HG02588 (cell line): ENCODE measurements at regions not wholly inside any gene's neighbourhood (a gene's known extent, or its start where the extent isn't known, plus 50 kb on each side); places are given as distances from the start of the nearest gene placed in this dataset.
A peak's percentile ranks its signal among the peaks of the same experiment; 100 is the strongest.

ENCODE experiments used
- ATAC-seq: cut with Tn5 transposase; IDR thresholded peaks from one replicate; pipeline ENCODE4 v1.9.1; 2021; ENCODE audit warnings: mild to moderate bottlenecking, moderate library complexity; ENCODE audit not compliant: unreplicated experiment

DNA sequence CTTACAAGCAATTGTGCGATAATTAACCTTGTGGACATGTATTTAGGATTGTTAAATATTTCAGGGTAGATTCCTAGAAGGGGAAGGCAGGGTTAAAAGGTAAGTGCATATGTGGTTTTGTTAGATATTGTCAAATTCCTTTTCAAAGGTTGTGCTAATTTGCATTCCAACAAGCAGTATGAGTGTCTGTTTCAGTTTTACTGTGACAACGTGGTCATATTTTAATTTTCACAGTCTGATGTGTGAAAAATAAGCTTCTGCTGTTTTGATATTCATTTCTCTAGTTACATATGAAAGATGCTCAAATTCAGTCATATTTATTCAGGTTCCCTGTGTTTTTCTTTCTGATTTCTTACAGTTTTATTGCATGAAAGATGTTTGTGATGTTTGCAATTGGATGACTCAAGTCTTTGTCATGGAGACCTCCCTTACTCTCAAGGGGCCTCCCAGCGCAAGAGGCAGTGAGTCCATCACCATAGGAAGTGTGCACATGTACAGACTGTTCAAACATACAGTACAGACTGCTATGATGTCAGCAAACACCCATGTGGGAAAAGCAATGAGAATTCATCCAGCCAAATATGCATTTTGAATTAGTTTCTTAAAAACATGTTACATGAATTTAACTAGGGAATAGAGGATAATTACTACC lies 310.8 kb downstream of the GALR1 start:
- peak; percentile 75 for ATAC-seq

DNA sequence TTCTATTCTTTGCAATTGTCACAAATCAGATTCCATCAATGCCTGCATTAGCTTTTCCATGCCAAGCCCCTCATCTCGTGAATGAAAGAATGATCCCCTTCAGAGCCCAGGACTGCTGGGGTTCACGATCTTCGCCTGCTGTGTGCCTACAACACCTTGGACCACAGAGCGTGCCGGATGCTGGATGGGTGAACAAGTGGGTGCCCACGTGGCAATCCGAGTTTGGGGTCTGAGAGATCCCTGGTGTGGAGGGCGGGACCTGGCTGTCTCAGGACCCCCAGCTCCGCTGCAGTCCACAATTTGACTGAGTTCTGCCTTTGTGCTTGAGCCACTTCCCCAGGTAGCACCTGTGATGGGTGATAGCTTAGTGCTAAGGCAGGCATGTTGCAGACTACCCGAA lies 317.0 kb downstream of the GALR1 start:
- no peak for ATAC-seq

DNA sequence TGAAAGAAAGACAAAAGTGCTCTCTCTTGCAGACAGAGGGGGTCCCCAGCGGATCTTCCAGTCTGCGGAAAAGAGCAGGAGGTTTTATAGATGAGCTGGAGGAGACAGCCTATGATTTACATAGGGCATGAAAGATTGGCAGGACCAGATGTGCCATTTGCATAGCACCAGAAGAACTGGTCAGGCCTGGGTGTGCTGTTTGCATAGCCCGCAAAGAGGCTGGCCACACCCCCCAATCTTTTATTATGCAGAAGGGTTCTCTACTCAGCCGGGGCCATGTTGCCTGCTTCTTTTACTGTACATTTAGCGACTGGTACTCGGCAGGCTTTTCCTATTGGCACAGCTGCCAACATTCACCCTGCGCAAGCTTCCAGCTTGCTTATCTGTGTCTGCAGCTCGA lies 317.6 kb downstream of the GALR1 start:
- no peak for ATAC-seq

DNA sequence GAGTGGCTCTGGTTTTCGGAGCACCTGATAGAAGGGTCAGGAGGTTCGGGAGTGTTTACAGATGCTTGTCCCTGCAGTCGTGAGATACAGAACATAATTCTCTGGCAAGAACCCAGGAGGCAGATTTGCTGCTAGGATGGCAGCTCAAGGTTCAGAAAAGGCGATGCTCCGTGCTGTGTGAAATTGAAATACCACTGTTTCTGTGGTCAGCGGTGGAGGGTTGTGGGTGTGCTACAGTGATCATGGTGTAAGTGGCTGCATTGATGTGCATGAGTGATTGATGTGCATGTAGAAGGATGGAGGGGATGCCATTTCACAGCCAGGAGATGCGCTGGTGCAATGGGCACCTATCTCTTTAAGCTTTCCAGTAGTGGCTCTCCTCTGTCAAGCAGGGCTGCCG lies 322.1 kb downstream of the GALR1 start:
- no peak for ATAC-seq

DNA sequence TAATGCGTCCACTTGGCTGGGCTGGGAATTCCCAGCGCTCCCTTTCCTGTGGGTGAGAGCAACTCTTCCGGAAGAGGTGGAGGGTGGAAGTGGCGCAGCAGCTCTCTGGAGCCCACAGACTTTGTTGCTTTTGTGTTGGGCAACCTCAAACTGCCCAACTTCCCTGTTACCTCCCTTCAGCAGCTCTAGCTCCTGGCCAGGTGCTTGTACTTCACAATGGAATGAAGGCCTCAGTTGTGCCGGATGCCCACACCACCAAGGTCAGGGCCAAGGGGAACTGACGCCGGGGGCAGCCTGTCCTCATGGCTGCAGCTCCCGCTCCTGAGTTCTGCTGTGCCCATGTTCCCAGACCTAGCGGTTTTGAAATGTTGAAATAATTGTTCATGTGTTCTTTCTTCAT lies 322.9 kb downstream of the GALR1 start:
- ATAC-seq = no peak

DNA sequence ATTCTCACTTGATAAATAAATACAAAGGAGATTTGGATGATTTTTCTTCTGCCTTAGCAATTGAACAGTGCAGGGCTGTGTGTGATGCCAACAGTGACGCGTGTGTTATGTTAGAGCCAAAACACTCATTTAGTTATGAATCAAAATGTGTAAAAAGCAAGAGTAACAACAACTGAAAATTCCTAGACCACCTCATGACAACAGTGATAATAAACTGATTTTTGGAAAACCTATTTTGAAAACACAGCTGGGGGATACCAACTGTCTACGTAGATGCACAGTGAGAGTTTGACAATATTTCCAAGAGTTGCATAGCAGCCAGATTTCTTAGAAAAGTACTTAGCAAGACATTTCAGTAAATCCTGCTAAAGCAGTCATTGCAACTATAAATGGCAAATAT lies 323.9 kb downstream of the GALR1 start:
- ATAC-seq = no peak

DNA sequence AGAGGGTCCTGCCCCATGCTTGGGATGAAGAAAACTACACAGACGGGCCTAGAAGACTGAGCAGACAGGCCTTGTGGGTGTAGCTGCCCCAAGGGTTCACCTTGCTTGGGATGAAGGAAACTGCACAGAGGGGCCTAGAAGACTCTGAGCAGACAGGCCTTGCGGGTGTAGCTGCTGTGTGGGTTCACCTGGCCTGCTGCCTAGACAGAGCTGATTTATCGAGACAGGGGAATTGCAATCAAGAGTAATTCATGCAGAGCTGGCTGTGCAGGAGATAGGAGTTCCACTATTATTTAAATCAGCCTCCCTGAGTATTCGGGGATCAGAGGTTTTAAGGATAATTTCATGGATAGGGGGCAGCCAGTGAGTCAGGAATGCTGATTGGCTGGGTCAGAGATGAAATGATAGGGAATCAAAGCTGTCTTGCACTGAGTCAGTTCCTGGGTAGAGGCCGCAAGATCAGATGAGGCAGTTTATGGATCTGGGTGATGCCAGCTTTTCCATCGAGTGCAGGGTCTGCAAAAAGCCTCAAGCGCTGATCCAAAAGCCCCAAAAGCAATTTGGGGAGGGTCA lies 341.4 kb downstream of the GALR1 start:
- ATAC-seq = no peak

DNA sequence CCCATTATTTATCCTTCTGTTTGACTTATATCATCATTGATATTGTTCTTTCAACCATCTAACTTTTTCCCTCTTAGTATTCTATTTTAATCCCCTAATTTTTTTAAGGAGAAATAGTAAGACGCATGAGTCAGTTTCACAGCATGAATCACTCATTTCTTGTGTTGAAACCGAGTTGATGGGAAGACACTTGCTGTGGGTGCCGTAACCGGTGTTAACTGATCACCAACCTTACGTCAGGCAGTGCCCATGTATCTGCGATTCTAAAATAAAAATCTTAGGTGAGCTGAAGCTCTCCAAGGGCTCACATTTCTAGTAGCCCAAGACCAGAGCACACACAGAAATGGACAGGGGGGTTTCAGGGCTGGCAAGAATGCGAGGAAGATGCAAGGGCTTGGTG lies 348.1 kb downstream of the GALR1 start:
- ATAC-seq = no peak

DNA sequence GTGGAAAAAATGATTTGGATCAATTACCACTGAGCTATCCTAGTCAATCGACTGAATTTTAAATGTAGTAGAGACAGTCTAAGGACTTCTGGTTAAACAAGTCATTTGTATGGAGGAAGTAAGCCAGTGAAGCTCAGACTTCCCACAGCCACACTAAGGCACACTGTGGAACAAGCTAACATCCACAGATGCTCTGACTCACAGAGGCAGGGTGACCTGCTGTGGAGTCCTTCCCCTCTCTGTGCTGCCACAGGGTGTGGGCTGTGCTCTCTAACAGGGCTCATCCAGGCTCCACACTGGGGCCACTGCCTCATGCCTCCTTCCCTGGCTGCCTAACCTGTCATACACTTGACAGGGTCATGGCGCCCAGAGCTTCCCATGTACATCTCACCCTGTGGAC lies 351.0 kb downstream of the GALR1 start:
- no peak for ATAC-seq

DNA sequence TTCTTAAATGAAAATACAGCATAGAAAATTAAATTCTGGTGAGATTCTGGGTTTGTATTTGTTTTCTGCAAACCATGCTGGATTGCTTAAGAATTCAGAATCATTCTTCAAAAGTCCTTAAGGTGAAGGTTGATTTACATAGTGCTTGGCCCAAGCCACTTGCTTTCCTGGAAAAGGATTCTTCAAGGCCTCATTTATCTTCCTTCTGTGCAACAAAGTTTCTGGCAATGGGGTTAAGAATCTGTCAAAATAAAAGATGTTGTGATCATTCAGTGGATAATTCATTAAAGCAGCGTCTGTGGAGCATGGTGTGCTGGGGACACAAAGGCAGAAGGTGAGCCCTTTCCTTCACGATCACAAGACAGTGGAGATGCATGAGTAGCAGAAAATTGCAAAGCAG lies 351.9 kb downstream of the GALR1 start:
- ATAC-seq = no peak

DNA sequence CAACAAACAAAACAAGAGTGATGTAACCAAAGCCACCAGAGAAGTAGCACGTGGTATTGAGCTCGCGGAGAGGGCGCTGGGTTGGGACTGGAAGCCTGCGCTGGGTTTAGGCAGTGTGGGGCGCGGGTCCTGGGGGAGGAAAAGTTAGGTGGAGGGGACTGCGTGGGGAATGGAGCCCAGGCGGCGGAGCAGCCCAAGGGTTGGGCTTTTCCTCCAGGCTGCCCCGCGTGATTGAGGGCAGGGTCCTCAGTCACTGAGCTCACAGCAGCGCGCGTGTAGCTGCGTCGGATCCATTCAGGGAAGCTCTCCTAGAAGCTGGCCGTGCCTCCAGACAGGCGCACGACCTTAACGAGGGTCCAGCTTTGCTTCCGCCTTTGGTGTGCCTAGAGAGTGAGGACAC lies 357.4 kb downstream of the GALR1 start:
- ATAC-seq = no peak

DNA sequence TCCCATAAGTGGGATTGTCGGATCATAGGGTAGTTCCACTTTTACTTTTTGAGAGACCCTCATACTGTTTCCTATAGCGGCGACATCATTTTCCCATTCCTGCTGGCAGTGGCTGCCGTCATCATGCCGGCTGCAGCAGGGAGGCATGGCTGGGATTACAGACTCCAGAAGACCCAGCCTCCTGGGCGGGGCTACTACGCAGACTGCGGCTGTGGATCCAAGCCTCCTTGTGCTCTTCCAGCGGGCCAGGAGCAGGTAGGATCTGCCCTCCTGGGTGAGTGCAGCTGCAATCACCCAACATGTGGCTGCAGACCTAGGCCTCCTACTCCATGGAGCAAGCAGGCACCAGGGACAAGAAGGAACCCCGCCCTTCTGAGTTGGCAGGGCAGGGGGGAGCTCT lies 359.2 kb downstream of the GALR1 start:
- ATAC-seq = no peak

DNA sequence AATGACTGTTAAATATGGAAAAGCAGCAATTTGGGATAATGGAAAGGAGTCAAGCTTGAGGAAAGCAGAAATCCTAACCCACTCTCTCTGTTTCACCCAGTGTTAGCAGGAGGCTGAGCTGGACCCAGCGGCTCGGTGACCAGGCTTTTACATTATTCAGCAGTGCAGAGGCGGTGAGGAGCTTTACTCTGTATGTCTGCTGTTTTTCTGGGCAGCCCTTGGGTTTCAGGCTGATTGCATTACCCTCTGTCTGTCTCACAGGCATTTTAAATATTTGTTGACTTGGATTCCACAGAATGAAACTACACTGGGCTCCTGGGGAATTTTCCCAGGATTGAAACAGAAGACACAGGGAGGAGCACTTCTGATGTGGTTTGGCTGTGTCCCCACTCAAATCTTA lies 368.0 kb downstream of the GALR1 start:
- ATAC-seq = no peak

DNA sequence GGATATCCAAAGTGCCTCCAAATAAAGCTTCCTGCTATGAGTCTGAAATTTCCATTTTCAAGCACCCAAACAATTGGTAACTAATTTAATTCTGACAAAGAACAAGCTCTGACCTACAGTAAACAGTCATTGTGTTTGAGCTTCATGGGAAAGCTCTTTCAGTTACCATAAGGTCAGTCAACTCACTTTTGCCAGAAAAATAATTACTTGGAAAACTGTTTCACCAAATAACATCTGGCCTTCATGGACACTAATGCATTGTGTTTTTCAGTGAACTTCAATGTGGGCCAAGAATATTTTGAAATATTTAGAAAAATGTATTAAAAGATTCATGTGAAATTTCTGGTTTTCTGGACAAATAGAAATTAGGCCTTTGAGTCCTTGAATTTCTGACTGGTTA lies 369.9 kb downstream of the GALR1 start:
- ATAC-seq = no peak

DNA sequence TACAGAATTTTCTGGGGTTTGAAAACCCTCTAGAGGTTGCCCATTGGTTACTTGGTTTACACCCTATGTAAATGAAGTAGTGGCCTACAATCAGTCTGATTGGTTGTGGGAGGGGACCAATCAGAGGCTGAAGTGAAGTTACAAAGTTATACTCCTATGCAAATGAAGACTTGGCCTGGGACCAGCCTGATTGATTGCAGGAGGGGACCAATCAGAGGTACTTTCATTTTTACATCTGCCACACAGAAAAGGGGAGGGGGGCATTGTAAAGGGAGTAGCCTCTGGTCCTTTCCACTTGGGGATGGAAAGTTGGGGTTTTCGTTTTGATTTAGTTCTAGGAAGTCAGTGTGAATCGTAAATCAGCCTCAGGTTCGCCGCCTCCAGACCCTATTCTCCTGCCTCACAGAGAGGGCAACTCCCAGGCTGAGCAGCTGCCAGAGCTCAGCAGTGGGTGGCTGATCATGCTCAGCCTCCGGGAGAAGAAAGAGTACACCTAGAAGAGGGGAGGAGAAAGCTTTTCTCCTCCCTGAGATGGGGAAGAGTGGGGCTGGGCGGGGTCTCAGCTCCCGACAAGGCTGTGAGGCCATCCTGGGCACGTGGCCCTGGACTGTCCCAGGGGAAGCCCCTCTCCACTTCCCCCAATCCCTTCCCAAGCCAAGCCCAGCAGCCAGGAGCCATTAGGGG lies 372.5 kb downstream of the GALR1 start:
- no peak for ATAC-seq

DNA sequence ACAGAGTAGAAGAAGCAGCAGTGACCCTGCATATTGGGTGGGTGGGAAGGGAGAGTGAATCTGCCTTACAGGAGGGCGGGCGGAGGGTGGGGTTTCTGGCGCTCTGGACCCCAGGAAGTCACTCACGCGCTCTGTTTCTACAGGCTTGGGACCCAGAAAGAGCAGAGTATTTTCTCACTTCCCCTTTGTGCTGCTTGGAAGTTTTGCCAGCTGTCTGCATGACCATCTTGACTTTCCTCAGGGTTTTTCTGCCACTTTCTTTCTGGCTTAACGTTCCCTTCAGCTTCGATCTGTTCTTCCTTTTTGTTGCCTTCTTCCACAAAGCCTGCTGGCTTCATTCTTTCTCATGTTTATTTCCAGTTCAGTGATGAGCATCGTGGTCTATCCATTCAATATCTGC lies 383.1 kb downstream of the GALR1 start:
- ATAC-seq = no peak

DNA sequence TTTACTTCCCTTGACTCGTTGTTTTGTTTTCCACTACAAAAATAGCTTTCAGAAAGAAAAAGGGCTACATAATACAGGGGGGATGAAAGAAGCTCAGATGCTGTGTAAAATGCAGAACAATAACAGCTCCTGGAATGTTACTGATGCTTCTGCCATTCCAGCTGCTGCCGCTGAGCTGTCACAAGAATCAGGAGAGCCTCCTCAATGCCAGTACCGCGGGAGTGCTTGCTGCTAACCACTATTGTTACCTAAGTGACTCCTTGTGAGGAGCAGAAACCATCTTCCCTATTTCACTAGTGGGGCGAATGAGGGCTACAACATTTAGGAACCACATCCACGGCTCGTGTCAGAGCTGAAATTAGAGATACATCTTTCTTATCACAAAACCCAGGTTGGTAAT lies 384.8 kb downstream of the GALR1 start:
- ATAC-seq = no peak

DNA sequence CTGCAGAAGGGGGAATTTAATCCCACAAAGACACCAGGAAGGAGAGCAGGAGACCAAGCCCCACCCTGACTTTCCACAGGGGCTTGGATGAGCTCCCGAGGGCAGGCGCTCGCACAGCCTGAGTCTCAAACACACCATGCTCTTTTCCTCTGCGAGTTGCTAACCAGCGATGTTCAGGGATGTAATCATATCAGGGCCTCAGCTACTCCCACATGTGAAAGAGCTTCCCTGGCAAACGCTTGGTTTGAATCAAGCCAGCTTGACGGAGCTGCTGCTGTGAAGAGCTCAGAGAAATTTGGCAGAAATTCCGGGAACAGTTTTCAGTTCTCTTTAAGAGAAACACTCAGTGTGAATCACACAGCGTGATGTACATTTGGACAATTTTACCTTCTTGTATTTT lies 385.8 kb downstream of the GALR1 start:
- no peak for ATAC-seq

DNA sequence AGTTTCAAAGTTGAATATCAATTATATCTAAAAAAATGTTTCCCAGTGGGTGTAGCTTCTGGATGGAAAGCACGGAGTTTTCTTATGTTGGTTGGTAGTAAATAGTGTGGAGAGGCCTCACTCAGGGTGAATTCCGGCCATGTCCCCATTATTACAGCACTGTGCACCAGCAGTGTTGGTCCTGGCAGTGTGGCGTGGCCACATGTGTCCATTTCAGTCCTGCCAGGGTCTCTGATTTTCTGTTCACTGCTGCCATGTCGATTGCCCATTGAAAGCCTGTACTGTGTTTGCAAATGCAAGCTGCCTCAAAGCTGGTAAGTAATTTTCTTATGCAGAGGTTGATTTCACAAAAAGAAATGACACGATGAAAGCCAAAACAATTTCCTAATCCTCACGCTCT lies 386.2 kb downstream of the GALR1 start:
- ATAC-seq = no peak

DNA sequence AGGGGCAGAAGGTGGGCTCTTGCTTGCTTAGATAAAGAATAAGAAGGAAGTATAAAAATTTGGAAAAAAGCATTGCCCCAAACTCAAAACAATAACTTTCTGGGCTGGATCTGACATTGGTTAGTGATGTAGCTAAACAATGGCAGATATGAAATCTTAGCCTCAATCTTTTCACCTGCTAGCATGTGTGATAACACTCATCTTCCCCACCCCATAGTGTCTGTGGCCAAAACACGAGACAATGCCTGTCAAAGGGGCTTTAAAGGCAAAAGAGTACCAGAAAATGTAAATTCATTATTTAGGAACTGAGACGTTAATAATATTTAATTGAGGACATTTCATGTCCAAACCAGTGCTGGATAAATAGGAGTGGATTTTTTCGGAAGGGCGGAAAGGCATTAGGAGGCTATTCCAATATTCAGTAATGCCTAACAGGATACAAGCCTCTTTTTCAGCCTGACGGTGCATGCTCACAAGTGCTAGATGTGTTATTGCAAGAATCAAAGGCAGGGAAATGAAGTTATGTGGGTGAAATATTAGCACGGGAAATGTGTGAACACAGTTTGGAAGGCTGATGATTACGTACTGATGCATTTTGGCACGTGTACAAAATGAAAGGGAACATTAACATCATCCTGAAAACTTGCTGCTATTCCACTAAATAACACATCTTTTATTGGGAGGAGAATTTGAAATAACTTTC lies 395.7 kb downstream of the GALR1 start:
- no peak for ATAC-seq

DNA sequence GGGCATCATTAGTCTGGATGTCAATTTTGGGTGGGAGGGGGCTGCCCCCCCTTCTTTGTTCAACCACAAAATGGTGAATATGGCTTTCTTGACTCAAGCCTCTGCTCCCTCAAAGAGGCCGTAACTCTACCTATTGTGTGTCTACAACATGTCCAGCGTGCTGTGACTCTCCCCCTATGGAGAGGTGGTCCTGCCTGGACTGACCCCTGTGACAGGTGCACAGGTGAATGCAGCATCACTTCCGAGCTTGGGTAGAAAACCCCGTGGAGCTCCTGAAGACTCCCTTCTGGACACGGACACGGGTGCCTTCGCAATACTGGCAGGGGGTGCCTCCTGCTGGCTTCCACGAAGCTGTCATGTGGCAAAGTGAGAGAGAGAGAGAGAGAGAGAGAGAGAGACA lies 397.8 kb downstream of the GALR1 start:
- ATAC-seq = no peak

DNA sequence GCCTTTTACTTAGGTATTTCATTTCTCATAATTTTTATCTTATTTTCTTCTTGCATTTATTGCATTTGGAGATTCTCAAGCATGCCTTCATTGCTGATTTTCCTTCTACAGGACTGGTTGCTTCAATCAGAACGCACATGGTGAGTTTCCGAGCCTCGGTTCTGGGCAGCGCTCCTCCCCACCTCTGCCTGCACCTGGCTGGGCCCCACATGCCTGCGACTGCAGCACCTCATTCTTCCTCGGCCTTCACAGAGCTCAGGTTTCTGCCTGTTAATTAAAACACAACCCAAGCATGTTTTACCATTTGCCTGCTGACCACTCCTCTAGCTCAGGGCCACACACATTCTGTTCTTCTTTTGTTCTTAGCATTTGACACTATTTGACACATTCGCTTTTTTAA lies 398.8 kb downstream of the GALR1 start:
- ATAC-seq = no peak
